Stimulated activated CD4-positive, alpha-beta T cell treated with anti-CD3 and anti-CD28 coated beads, Interleukin-1b, Interleukin-23, amount 100 ng/mL, for 4 hours (primary cell): ENCODE measurements at regions not wholly inside any gene's neighbourhood (a gene's known extent, or its start where the extent isn't known, plus 50 kb on each side); places are given as distances from the start of the nearest gene placed in this dataset.
"Not testable (repeated sequence)": the region's sequence is repeated elsewhere in the genome, so short reads cannot be mapped to it uniquely, and the experiment has no call there.

Experiments
- DNase-seq, 2 donors: peaks; one replicate each; pipeline ENCODE4 v3.0.0-alpha.2; 2020; ENCODE audit warnings: low read depth in 2 of 2

- no peak for DNase-seq
Observed at GRCh38 chr12:125983784-125984500, 918.7 kb downstream of the AACS start.

- no peak for DNase-seq
Observed at GRCh38 chr12:125988545-125988944, 923.3 kb downstream of the AACS start.

GRCh38 chr12:125989696-125990095 lies 924.5 kb downstream of the AACS start:
- no peak for DNase-seq

GRCh38 chr12:125996443-125996842 lies 931.2 kb downstream of the AACS start:
- no peak for DNase-seq

GRCh38 chr12:125999628-126000027 lies 934.4 kb downstream of the AACS start:
- DNase-seq: no peak

- DNase-seq: no peak
Observed at GRCh38 chr12:126019385-126019784, 954.1 kb downstream of the AACS start.

- no peak for DNase-seq
Observed at GRCh38 chr12:126021675-126022074, 956.4 kb downstream of the AACS start.

- DNase-seq: no peak
Observed at GRCh38 chr12:126027825-126028224, 962.6 kb downstream of the AACS start.

- no peak for DNase-seq
Observed at GRCh38 chr12:126030573-126030972, 965.3 kb downstream of the AACS start.

GRCh38 chr12:126033751-126034150 lies 968.5 kb downstream of the AACS start:
- DNase-seq: no peak

- no peak for DNase-seq
Observed at GRCh38 chr12:126036348-126036747, 971.1 kb downstream of the AACS start.

GRCh38 chr12:126038434-126038833 lies 973.2 kb downstream of the AACS start:
- DNase-seq: no peak

- no peak for DNase-seq
Observed at GRCh38 chr12:126040307-126040706, 975.1 kb downstream of the AACS start.

GRCh38 chr12:126042286-126042685 lies 977.1 kb downstream of the AACS start:
- DNase-seq: no peak

- DNase-seq: not testable (repeated sequence)
Observed at GRCh38 chr12:126049501-126049900, 984.3 kb downstream of the AACS start.

GRCh38 chr12:126051611-126052107 lies 986.4 kb downstream of the AACS start:
- DNase-seq: no peak

GRCh38 chr12:126055521-126055920 lies 990.3 kb downstream of the AACS start:
- no peak for DNase-seq

- no peak for DNase-seq
Observed at GRCh38 chr12:126061777-126062176, 996.5 kb downstream of the AACS start.

- DNase-seq: no peak
Observed at GRCh38 chr12:126064028-126064427, 998.8 kb downstream of the AACS start.

GRCh38 chr12:126067626-126068329 lies 1002.5 kb downstream of the AACS start:
- no peak for DNase-seq

- peak in 1 of 2 donors; percentile 11 for DNase-seq
Observed at GRCh38 chr12:126069549-126070165, 1004.4 kb downstream of the AACS start.

GRCh38 chr12:126076515-126076914 lies 1011.3 kb downstream of the AACS start:
- no peak for DNase-seq

- no peak for DNase-seq
Observed at GRCh38 chr12:126083926-126084325, 1018.7 kb downstream of the AACS start.
